Natural killer cell treated with Interleukin-12 subunit alpha and Interleukin-12 subunit beta and Interleukin-15 and Interleukin-18, amount 100 ng/mL, for 72 hours (primary cell): ENCODE measurements at regions not wholly inside any gene's neighbourhood (a gene's known extent, or its start where the extent isn't known, plus 50 kb on each side); places are given as distances from the start of the nearest gene placed in this dataset.

ENCODE experiments used
- ATAC-seq, 2 donors: fragments of 150-1000 bp; cut with Tn5 transposase in 1 of 2; sonication (Bioruptor Pico), chemical (Tn5 transposase) in 1 of 2; 2 replicates each; pipeline ENCODE4 v1.10.0; 2021
- DNase-seq: peaks from one replicate; pipeline ENCODE4 v3.0.0; 2022; ENCODE audit warnings: low spot score
- H3K27ac Mint-ChIP-seq, 2 donors: 1 replicate in 1 of 2; 2 replicates in 1 of 2; pipeline ENCODE4 v1.8.0; 2022; ENCODE audit warnings: mixed read lengths in 2 of 2, mild to moderate bottlenecking in 1 of 2, moderate library complexity in 1 of 2
- H3K27me3 Mint-ChIP-seq, 2 donors: 1 replicate in 1 of 2; 2 replicates in 1 of 2; pipeline ENCODE4 v1.8.0; 2022; ENCODE audit warnings: mixed read lengths in 2 of 2
- H3K36me3 Mint-ChIP-seq: one replicate; pipeline ENCODE4 v1.8.0; 2022; ENCODE audit warnings: mixed read lengths
- H3K4me1 Mint-ChIP-seq, 2 donors: 1 replicate in 1 of 2; 2 replicates in 1 of 2; pipeline ENCODE4 v1.8.0; 2022; ENCODE audit warnings: low read depth in 2 of 2, mixed read lengths in 2 of 2, mild to moderate bottlenecking in 1 of 2
- H3K4me3 Mint-ChIP-seq: one replicate; pipeline ENCODE4 v1.8.0; 2022; ENCODE audit warnings: mixed read lengths
- H3K9me3 Mint-ChIP-seq: 2 replicates; pipeline ENCODE4 v1.8.0; 2022; ENCODE audit warnings: mixed read lengths

DNA sequence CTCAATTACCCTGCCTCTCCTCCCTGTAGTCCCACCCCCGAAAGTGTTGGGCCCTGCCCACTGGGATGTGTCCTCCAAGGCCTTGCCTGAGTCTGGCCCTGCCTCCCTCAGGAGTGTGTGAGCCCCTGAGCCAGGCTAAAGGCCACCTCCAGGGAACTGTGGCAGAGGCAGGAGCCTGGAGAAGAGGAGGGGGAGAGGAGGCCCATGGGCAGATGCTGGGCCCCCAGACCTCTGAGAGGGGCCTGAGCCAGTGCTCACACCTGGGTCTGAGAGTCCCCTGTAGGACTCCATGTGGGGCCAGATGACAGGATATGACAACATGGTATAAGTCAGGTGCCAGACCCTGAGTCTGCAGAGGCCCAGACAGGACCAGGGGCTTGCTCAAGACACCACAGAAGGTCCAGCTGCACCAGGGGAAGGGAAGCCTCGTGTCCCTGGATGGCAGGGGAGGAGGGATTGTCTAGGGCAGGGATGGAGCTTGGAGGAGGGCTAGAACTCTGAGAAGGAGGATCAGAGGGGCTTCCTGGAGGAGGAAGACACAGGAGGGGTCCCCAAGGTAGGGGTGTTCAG lies 217.9 kb downstream of the TBC1D2B start:
- DNase-seq = peak; percentile 22
- Mint-ChIP-seq H3K27me3 (peaks cover 8 to 11% of the 10 kb centered on the region in 2 donors), H3K4me3 (no peak overlapping the region), H3K4me1 (no peaks in the 10 kb centered on the region), H3K27ac (no peak overlapping the region), H3K9me3 (no peaks in the 10 kb centered on the region), H3K36me3 (no peaks in the 10 kb centered on the region)
- ATAC-seq = peak in 1 of 2 donors; percentile 16

DNA sequence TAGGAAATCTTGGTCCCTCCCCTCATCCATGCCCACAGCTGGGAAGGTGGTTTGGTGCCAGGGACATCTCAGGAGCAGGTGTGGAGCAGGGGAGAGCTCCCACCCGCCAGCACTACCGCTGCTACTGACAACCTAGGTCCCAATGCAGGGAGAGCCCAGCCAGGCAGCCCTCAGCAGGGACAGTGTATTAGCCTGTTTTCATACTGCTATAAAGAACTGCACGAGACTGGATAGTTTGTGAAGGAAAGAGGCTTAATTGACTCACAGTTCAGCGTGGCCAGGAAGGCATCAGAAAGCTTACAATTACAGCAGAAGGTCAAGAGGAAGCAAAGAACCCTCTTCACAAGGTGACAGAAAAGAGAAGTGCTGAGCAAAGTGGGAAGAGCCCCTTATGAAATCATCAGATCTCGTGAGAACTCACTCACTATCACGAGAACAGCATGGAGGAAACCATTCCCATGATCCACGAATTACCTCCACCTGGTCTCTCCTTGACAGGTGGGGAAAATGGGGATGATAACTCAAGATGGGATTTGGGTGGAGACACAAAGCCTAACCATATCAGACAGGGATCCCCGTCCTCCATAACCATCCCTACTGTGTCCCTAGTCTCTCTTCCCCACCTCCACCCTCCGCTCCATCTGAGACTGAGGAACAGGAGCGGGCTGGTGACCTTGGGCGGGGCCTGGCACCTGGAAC lies 218.6 kb downstream of the TBC1D2B start:
- Mint-ChIP-seq H3K4me1 (no peaks in the 10 kb centered on the region), H3K27ac (no peak overlapping the region), H3K4me3 (no peak overlapping the region), H3K27me3 (peaks cover 8 to 11% of the 10 kb centered on the region in 2 donors), H3K9me3 (no peaks in the 10 kb centered on the region), H3K36me3 (no peaks in the 10 kb centered on the region)
- DNase-seq = peak; percentile 26
- peak in 1 of 2 donors; percentile 3 for ATAC-seq

DNA sequence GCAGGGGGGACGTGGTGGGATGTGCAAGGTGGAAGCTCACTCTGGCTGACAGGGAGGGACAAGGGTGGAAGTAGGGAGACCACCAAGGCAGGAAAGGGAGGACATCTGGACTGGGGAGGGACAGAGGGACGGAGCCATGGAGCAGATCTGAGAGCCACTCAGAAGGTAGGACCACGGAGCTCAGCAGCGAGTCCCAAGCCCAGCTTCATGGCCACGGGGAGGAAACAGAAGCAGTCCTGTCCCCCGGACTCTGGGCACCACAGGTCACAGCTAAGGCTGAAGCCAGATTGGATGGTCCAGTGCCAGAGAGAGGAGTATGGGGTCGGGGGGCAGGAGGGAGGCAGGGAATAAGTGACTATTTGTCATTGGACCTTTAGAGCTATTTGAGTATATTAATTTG lies 220.1 kb downstream of the TBC1D2B start:
- Mint-ChIP-seq H3K9me3 (no peaks in the 10 kb centered on the region), H3K36me3 (no peaks in the 10 kb centered on the region), H3K27ac (no peak overlapping the region), H3K27me3 (peaks cover 8 to 9% of the 10 kb centered on the region in 2 donors), H3K4me1 (no peaks in the 10 kb centered on the region), H3K4me3 (no peak overlapping the region)
- ATAC-seq (no peak), DNase-seq (peak; percentile 32)

DNA sequence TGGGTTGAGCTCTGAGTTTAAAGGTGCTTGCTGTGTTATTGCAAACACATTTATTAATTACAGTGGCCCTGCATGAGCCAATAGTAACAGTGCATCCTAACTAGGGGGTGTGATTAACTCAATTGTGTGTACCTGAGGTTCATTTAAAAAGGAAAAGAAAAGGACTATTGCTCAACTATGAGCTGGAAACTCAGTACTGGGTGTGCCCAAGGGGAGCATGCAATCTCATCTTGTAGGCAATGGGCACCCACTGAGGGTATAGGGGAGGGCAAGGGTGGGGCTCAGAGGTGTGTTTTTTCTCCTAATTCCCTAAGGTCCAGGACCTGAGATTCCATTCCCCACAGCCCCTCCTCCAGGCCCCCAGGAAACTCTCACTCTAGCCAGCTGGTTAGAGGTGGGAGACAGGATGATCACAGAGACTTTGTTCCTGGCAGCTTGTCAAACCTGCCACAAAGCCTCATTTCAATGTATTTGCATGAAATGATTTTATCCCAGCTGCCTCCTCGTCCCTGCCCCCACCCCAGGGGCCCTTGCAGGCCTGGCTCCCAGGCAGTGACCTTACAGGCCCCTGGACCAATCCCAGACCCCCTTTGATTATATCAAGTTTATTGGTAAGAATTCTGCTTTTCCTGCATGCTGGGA lies 220.7 kb downstream of the TBC1D2B start:
- ATAC-seq = no peak
- Mint-ChIP-seq H3K36me3 (no peaks in the 10 kb centered on the region), H3K27me3 (peaks cover 13 to 14% of the 10 kb centered on the region in 2 donors), H3K4me1 (no peaks in the 10 kb centered on the region), H3K4me3 (no peak overlapping the region), H3K27ac (no peak overlapping the region), H3K9me3 (no peaks in the 10 kb centered on the region)
- peak; percentile 25 for DNase-seq

DNA sequence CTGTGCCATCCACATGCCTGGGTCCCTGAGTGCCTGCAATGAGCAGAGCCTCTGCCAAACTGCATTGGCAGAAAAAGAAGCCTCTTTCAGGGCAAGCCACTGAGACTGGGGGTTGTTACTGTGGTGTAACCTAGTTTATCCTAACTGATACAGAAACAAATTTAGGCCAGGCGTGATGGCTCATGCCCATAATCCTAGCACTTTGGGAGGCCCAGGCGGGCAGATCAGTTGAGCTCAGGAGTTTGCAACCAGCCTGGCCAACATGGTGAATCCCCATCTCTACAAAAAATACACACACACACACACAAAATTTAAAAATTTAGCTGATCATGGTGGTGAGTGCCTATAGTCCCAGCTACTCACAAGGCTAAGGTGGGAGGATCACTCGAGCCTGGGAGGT lies 221.6 kb downstream of the TBC1D2B start:
- H3K27me3 Mint-ChIP-seq = peaks cover 16 to 17% of the 10 kb centered on the region in 2 donors
- ATAC-seq (no peak), DNase-seq (peak; percentile 15)
- no peaks in the 10 kb centered on the region for H3K36me3 Mint-ChIP-seq
- no peak overlapping the region for H3K4me3 Mint-ChIP-seq
- H3K9me3 Mint-ChIP-seq = no peaks in the 10 kb centered on the region
- H3K27ac Mint-ChIP-seq = no peak overlapping the region
- no peaks in the 10 kb centered on the region for H3K4me1 Mint-ChIP-seq

DNA sequence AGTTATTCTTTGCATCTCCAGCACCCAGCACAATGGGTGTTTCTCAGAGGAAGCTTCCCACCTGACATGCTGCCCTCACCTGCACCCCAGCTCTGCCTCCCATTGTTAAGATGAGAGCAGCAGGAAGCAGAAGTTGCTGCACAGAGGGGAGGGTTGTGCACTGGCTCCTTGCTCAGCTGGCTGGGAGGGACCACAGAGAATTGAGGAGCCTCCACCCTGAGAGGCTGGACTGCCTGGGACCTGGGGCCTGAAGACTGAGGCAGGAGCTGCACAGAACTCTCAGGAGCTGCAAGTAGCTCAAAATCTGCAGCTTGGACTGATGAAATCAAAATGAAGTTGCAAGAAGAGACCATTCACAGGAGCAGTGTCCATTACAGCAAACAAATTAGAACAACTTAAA lies 222.3 kb upstream of the LINGO1 start:
- Mint-ChIP-seq H3K36me3 (peaks cover 4% of the 10 kb centered on the region), H3K27me3 (peaks cover 22 to 23% of the 10 kb centered on the region in 2 donors), H3K4me3 (no peak overlapping the region), H3K4me1 (no peaks in the 10 kb centered on the region), H3K9me3 (no peaks in the 10 kb centered on the region), H3K27ac (no peak overlapping the region)
- ATAC-seq (no peak), DNase-seq (peak; percentile 23)

DNA sequence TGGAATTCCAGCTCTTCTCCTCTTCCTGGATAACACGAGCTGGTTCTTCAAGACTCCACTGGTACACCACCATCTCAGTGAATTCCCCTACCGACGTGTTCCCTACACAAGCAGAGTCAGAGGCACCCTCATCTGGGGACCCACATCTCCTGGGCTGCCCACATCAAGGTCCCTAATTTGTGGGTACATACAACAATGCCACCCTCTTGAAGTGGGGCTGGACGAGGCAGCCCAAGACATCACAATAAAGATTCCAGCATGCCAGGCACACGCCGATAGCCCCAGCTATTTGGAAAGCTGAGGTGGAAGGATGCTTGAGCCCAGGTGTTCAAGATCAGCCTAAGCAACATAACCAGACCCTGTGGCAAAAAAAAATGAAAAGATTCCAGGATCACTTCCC lies 221.2 kb upstream of the LINGO1 start:
- Mint-ChIP-seq H3K4me1 (no peaks in the 10 kb centered on the region), H3K27me3 (peaks cover 24 to 25% of the 10 kb centered on the region in 2 donors)

DNA sequence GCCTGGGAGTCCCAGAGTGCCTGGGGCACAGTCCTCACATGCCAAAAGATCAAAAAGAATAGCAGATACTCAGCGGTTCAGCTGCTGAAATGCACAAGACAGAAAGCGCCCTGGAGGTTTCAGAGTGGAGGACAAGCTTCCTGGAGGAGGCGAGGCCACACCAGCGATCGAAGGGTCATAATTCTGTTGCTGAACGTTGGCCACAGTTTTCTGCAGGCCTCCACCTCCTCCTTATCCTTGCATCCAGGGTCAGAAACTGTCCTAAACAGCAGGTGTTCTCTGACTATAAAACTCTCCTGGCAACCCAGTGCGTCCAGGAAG lies 220.3 kb upstream of the LINGO1 start:
- Mint-ChIP-seq H3K27ac (no peak overlapping the region), H3K36me3 (peaks cover 5% of the 10 kb centered on the region), H3K27me3 (peaks cover 23 to 26% of the 10 kb centered on the region in 2 donors), H3K9me3 (no peaks in the 10 kb centered on the region), H3K4me1 (no peaks in the 10 kb centered on the region), H3K4me3 (no peak overlapping the region)
- ATAC-seq = no peak
- DNase-seq = no peak

More for the DNA sequence above, 221.2 kb upstream of the LINGO1 start:
- Mint-ChIP-seq H3K9me3 (no peaks in the 10 kb centered on the region), H3K27ac (no peak overlapping the region), H3K4me3 (no peak overlapping the region), H3K36me3 (peaks cover 5% of the 10 kb centered on the region)
- peak in 1 of 2 donors; percentile 29 for ATAC-seq
- DNase-seq = peak; percentile 55

DNA sequence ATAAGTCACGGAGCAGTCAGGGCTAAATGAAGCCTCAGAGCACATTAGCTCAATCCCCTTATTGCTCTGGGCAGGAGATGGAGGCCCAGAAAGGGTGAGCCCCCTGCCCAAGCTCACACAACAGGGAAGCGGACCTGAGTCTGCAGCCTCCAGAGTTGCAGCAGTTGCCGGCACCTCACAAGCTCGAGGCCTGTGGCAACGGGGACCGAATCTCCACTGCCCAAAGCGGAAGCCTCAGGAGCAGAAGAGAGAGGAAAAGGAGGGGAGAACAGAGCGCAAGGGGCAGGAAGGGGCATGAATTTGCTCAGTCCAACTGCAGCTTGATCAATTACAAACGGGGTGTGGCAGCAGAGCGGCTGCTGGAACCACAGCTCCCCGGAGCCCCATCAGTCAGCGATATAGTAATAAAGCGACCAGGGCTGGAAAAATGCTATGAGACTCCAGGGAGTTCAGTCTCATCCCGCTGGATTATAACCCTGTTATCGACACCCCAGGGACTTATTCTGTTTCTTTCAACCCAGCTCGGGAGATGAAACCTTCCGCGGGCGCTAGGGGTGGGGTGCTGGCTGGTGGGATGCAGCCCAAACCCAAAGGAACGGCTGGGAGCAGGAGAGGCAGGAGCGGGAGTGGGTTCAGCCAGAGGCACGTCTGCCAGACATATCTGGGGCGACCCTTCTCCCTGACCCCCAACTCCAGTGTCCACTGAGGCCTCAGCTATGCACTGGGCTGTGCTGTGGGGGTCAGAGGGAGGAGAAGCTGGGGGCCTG lies 219.7 kb upstream of the LINGO1 start:
- no peak overlapping the region for H3K27ac Mint-ChIP-seq
- H3K4me1 Mint-ChIP-seq = no peaks in the 10 kb centered on the region
- DNase-seq = peak; percentile 15
- peaks cover 25 to 31% of the 10 kb centered on the region in 2 donors for H3K27me3 Mint-ChIP-seq
- no peak overlapping the region for H3K4me3 Mint-ChIP-seq
- no peaks in the 10 kb centered on the region for H3K9me3 Mint-ChIP-seq
- no peak for ATAC-seq
- peaks cover 5% of the 10 kb centered on the region for H3K36me3 Mint-ChIP-seq

DNA sequence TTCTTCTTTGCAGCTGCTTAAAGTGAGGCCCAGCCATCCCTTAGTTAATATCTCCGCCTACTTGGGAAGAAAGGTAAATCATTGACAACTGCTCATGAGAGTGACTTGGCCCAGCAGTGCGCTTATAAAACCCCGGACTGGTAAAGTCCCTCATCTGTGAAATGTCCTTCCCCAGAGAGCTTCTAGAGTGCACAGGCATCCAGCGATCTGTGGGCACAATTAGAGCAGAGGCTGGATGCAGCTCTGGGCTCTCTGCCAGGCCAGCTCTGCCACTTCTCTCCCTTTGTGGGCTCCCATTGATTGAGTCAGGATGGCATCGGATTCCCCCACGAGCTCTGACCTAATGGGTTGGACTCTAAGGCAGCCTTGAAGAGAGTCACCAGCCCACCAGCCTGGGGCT lies 219.0 kb upstream of the LINGO1 start:
- peaks cover 31 to 38% of the 10 kb centered on the region in 2 donors for H3K27me3 Mint-ChIP-seq
- peak; percentile 58 for DNase-seq
- ATAC-seq = no peak
- H3K4me3 Mint-ChIP-seq = no peak overlapping the region
- no peaks in the 10 kb centered on the region for H3K9me3 Mint-ChIP-seq
- peaks cover 5% of the 10 kb centered on the region for H3K36me3 Mint-ChIP-seq
- no peaks in the 10 kb centered on the region for H3K4me1 Mint-ChIP-seq
- no peak overlapping the region for H3K27ac Mint-ChIP-seq

DNA sequence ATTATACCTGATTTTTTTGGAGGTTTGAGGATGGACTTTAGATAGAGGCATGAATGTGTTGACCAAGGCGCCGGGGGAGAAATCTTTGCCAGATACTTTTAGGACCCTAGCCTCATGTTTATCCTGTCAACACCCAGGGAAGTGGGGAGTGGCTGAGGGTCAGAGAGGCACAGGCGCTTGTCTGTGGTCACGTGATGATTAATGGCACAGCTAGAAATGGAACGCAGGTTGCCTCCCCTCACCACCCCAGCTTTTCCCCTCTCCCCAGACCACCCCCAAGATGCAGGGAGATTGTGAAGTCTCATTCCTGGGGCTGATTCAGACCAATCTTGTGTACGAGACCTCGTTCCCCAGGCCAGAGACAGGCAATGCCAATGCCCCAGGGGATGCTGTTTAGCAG lies 218.4 kb upstream of the LINGO1 start:
- H3K27ac Mint-ChIP-seq = no peak overlapping the region
- no peak for ATAC-seq
- DNase-seq = peak; percentile 18
- H3K4me1 Mint-ChIP-seq = no peaks in the 10 kb centered on the region
- H3K27me3 Mint-ChIP-seq = peaks cover 34 to 37% of the 10 kb centered on the region in 2 donors
- no peaks in the 10 kb centered on the region for H3K9me3 Mint-ChIP-seq
- H3K36me3 Mint-ChIP-seq = peaks cover 5% of the 10 kb centered on the region
- no peak overlapping the region for H3K4me3 Mint-ChIP-seq

DNA sequence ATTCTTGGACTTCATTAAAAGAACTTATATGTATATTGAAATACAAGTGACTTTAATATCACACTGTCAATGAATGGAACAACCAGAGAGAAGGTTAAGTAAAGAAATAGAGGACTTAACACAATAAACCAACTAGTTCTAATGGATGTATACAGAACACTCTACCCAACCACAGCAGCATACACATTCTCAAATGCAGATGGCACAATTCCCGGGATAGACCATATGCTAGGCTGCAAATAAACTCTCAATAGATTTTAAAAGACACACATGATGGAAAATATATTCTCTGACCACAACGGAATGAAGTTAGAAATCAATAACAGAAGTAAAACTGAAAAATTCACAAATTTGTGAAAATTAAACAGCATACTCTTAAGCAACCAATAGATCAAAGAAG lies 214.3 kb upstream of the LINGO1 start:
- peaks cover 5% of the 10 kb centered on the region for H3K36me3 Mint-ChIP-seq
- H3K9me3 Mint-ChIP-seq = no peaks in the 10 kb centered on the region
- no peaks in the 10 kb centered on the region for H3K4me1 Mint-ChIP-seq
- H3K27me3 Mint-ChIP-seq = peaks cover 32 to 46% of the 10 kb centered on the region in 2 donors
- ATAC-seq (no peak), DNase-seq (no peak)
- H3K4me3 Mint-ChIP-seq = no peak overlapping the region
- no peak overlapping the region for H3K27ac Mint-ChIP-seq

DNA sequence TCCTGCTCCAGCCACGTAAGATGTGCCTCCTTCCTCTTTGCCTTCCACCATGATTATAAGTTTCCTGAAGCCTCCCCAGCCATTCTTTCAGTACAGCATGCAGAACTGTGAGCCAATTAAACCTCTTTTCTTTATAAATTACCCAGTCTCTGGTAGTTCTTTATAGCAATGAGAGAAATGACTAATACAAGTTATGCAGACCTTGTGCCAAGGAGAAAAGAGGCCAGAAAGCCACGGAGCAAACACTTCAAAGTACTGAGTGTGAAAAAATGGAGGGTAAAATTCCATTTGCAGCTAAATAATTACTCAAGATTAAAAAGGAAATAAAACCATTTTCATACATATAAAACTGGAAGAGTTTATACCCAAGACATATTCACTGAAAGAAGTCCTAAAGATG lies 213.6 kb upstream of the LINGO1 start:
- peaks cover 5% of the 10 kb centered on the region for H3K36me3 Mint-ChIP-seq
- DNase-seq = no peak
- H3K27me3 Mint-ChIP-seq = peaks cover 31 to 46% of the 10 kb centered on the region in 2 donors
- H3K27ac Mint-ChIP-seq = no peak overlapping the region
- H3K4me1 Mint-ChIP-seq = no peaks in the 10 kb centered on the region
- H3K9me3 Mint-ChIP-seq = no peaks in the 10 kb centered on the region
- H3K4me3 Mint-ChIP-seq = no peak overlapping the region
- ATAC-seq = no peak
